Stomach (tissue), 8 donors: ENCODE measurements at regions not wholly inside any gene's neighbourhood (a gene's known extent, or its start where the extent isn't known, plus 50 kb on each side); places are given as distances from the start of the nearest gene placed in this dataset.

Source experiments
- DNase-seq, 2 donors: peaks; one replicate each; pipeline versions ENCODE4 v3.0.0 to v3.0.0-alpha.2; 2013 to 2019
- H3K27ac ChIP-seq, 5 donors: fragments of 200-600 bp in 4 of 5; sonication (generic) in 4 of 5; one replicate each; pipeline ENCODE4 v1.5.1; 2013 to 2019; ENCODE audit warnings: mild to moderate bottlenecking in 1 of 5, moderate library complexity in 1 of 5
- H3K27me3 ChIP-seq, 3 donors: fragments of 200-600 bp; sonication (generic); one replicate each; pipeline ENCODE4 v1.5.1; 2017 to 2019; ENCODE audit warnings: mixed run types in 1 of 3
- H3K36me3 ChIP-seq, 4 donors: fragments of 200-600 bp; sonication (generic); 1 replicate in 3 of 4; 2 replicates in 1 of 4; pipeline ENCODE4 v1.5.1; 2016 to 2019
- H3K4me1 ChIP-seq, 4 donors: fragments of 200-600 bp; sonication (generic); one replicate each; pipeline ENCODE4 v1.5.1; 2016 to 2019
- H3K4me3 ChIP-seq, 4 donors: fragments of 200-600 bp; sonication (generic) in 3 of 4; one replicate each; pipeline ENCODE4 v1.5.1; 2016 to 2019; ENCODE audit warnings: mild to moderate bottlenecking in 1 of 4
- H3K9me3 ChIP-seq, 4 donors: fragments of 200-600 bp; sonication (generic); one replicate each; pipeline ENCODE4 v1.5.1; 2016 to 2019
- EP300 ChIP-seq: sonication (generic); formaldehyde crosslinking; IDR thresholded peaks from one replicate; pipeline ENCODE4 v1.6.1; 2017; ENCODE audit warnings: antibody characterized with exemption
- POLR2A ChIP-seq, 4 donors: fragments of 450-650 bp; IDR thresholded peaks; one replicate each; pipeline ENCODE4 v1.6.1; 2016; ENCODE audit warnings: antibody characterized with exemption in 4 of 4, control low read depth in 2 of 4, mild to moderate bottlenecking in 1 of 4, moderate library complexity in 1 of 4
- POLR2AphosphoS5 ChIP-seq, 3 donors: sonication (generic); formaldehyde crosslinking; IDR thresholded peaks; one replicate each; pipeline ENCODE4 v1.6.1; 2016; ENCODE audit warnings: antibody characterized with exemption in 3 of 3
- WGBS, 5 donors: extraction: QIAGEN DNeasy Blood & Tissue Kit in 3 of 5; methylation state at CpG; one replicate each; pipeline versions ENCODE4 v1.1.5 to v1.1.7; 2013 to 2018; 5-methylcytosine and 5-hydroxymethylcytosine counted together
- intact Hi-C: fragments of 100-400 bp; cut with DNase I; formaldehyde crosslinking; loops from one replicate; pipeline ENCODE4 v1.15.1; 2023; ENCODE audit warnings: low total_unique reads
- TF ChIP-seq, protein P1 (sequence below), 7 experiments: fragments of 450-650 bp in 4 of 7; fragments of 200-600 bp in 3 of 7; sonication (generic) in 3 of 7; IDR thresholded peaks; one replicate each; pipeline ENCODE4 v1.5.1; 2016 to 2019; ENCODE audit warnings: antibody characterized with exemption in 7 of 7, control low read depth in 2 of 7, mild to moderate bottlenecking in 1 of 7
- donor health status: healthy with polysubstance abuse.
- donor health status: Bipolar disorder and iron deficiency.
- donor health status: healthy.

DNA sequence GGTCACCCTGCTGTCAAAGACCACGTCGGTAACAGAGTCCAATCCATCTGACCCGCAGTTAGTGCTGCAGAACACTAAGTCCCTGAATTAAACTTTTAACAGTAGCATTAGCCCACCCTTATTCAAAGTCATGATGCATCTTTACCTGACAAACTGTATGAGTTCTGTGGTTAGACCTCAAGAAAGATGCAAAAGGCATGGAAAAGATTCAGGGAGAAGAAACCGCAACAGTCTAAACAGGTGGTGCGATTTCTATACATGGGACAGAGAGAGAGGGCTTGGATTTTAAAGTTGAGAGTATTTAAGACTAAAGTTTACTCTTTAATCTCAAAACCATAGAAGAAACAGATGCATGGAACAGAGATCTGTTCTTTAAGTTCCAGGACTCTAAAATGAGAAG, 103.3 kb upstream of the NFE2L3 start:
- 81 to 91% (median 89%) methylated on average over 5 of the region's 5 CpGs for WGBS, 5 donors
- intact Hi-C loops, result no loop called here
- Histone ChIP-seq H3K9me3 (peaks cover 0 to 10% (median 3%) of the 10 kb centered on the region in 4 donors), H3K27ac (no peak overlapping the region), H3K4me1 (no peaks in the 10 kb centered on the region), H3K27me3 (no peaks in the 10 kb centered on the region), H3K36me3 (no peaks in the 10 kb centered on the region), H3K4me3 (no peak overlapping the region)
- DNase-seq, result no peak
- TF ChIP-seq POLR2AphosphoS5 (IDR thresholded peaks at IDR 0.05) (no peak), EP300 (no peak), POLR2A (IDR thresholded peaks at IDR 0.05) (no peak)
- TF ChIP-seq, protein P1, sequence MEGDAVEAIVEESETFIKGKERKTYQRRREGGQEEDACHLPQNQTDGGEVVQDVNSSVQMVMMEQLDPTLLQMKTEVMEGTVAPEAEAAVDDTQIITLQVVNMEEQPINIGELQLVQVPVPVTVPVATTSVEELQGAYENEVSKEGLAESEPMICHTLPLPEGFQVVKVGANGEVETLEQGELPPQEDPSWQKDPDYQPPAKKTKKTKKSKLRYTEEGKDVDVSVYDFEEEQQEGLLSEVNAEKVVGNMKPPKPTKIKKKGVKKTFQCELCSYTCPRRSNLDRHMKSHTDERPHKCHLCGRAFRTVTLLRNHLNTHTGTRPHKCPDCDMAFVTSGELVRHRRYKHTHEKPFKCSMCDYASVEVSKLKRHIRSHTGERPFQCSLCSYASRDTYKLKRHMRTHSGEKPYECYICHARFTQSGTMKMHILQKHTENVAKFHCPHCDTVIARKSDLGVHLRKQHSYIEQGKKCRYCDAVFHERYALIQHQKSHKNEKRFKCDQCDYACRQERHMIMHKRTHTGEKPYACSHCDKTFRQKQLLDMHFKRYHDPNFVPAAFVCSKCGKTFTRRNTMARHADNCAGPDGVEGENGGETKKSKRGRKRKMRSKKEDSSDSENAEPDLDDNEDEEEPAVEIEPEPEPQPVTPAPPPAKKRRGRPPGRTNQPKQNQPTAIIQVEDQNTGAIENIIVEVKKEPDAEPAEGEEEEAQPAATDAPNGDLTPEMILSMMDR (IDR thresholded peaks at IDR 0.05), result no peak

DNA sequence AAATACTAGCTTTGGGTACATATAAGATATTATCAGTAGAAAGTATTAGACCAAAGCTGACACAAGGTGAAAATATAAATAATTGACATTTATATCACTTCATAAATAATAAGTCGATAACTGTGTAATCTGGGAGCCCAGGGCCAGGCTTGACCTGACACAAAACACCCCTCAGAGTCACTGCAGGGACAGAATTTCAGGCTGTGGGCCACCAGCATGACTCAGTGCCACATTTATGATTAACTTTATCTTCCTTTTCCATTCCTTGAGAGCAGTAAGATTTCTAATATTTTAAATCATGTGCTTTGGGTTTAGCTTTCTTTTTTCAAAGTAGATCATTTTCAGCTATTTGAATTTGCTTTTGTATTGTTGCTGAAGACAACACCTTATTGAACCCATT, 102.9 kb upstream of the NFE2L3 start:
- Histone ChIP-seq H3K4me3 (no peak overlapping the region), H3K27ac (no peak overlapping the region), H3K4me1 (no peaks in the 10 kb centered on the region), H3K36me3 (no peaks in the 10 kb centered on the region), H3K9me3 (peaks cover 0 to 11% (median 3%) of the 10 kb centered on the region in 4 donors), H3K27me3 (no peaks in the 10 kb centered on the region)
- TF ChIP-seq, protein P1 (IDR thresholded peaks at IDR 0.05), result no peak
- TF ChIP-seq POLR2A (IDR thresholded peaks at IDR 0.05), result no peak
- TF ChIP-seq EP300, result no peak
- no peak for TF ChIP-seq POLR2AphosphoS5 (IDR thresholded peaks at IDR 0.05)
- DNase-seq, result no peak
- 37 to 48% (median 44%) methylated on average over 1 of the region's 1 CpG for WGBS, 5 donors
- intact Hi-C loops, result no loop called here

DNA sequence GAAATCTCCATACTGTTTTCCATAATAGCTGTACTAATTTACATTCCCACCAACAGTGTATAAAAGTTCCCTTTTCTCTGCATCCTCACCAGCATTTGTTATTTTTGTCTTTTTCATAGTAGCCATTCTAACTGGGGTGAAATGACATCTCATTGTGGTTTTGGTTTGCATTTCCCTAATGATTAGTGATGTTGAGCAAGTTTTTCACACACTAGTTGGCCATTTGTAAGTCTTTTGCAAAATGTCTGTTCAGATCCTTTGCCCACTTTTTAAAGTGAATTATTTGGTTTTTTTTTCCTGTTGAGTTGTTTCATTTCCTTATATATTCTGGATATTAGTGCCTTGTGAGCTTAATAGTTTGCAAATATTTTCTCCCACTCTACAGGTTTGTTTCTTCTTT, 101.0 kb upstream of the NFE2L3 start:
- H3K36me3 ChIP-seq, result no peaks in the 10 kb centered on the region
- TF ChIP-seq POLR2AphosphoS5 (IDR thresholded peaks at IDR 0.05) (no peak), EP300 (no peak), POLR2A (IDR thresholded peaks at IDR 0.05) (no peak)
- TF ChIP-seq, protein P1 (IDR thresholded peaks at IDR 0.05), result no peak
- no peak overlapping the region for H3K27ac ChIP-seq
- no peaks in the 10 kb centered on the region for H3K27me3 ChIP-seq
- no peak for DNase-seq
- H3K4me3 ChIP-seq, result no peak overlapping the region
- H3K4me1 ChIP-seq, result no peaks in the 10 kb centered on the region
- intact Hi-C loops, result loop anchor here (10.0 kb wide), 1 partner anchor 146 kb away; no protein-coding TSS in a partner anchor
- peaks cover 0 to 11% (median 3%) of the 10 kb centered on the region in 4 donors for H3K9me3 ChIP-seq

DNA sequence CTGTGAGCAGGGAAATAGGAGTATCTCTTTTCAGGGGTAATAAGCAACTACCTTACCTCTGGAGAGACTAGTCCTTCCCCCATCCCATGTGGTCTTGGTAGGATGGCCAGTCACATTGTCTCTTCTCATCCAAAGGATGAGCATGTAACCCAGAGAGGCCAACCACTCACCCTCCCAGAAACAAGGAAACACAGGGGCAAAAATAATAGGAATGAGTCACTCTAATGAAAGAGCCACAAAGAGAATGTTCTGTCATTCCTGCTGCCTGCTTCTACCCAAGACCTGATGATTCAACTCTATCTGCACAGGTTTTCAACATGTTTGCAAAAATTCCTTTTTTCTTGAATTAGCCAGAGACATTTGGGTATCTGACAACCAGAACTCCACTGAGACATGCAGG, 99.3 kb upstream of the NFE2L3 start:
- TF ChIP-seq, protein P1 (IDR thresholded peaks at IDR 0.05), result no peak
- TF ChIP-seq POLR2A (IDR thresholded peaks at IDR 0.05) (no peak), EP300 (no peak), POLR2AphosphoS5 (IDR thresholded peaks at IDR 0.05) (no peak)

More for the DNA sequence above, 99.3 kb upstream of the NFE2L3 start:
- no peak overlapping the region for H3K4me3 ChIP-seq
- H3K36me3 ChIP-seq, result no peaks in the 10 kb centered on the region
- no peaks in the 10 kb centered on the region for H3K4me1 ChIP-seq
- peaks cover 0 to 11% (median 3%) of the 10 kb centered on the region in 4 donors for H3K9me3 ChIP-seq
- intact Hi-C loops, result loop anchor here (10.0 kb wide), 1 partner anchor 148 kb away; no protein-coding TSS in a partner anchor
- DNase-seq, result no peak
- H3K27me3 ChIP-seq, result no peaks in the 10 kb centered on the region
- no peak overlapping the region for H3K27ac ChIP-seq
